ENCODE measurements at regions not wholly inside any gene's neighbourhood (a gene's known extent, or its start where the extent isn't known, plus 50 kb on each side); places are given as distances from the start of the nearest gene placed in this dataset.

DNA sequence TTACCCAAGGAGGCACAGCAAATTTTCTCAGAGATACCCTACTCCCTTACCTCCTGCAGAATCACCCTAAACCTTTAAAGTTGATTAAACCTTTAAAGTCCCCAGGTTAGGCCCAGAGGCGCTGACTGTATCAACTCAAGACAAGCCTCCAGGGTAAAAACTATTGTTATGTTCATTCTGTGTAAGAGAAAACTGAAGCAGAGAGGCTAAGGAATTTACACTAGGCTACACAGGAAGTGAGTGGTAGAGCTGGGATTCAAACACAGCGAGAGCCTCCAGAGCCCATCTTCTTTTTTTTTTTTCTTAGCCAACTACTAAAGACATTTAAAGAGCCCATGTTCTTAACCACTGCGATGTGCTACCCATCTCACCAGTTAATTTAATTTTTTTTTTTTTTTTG lies 56.3 kb upstream of the GRK3 start:
- no peaks in the 10 kb centered on the region for H3K36me3 ChIP-seq
- intact Hi-C loops (cut with DNase I) = no loop called here
- TF ChIP-seq, protein P1, sequence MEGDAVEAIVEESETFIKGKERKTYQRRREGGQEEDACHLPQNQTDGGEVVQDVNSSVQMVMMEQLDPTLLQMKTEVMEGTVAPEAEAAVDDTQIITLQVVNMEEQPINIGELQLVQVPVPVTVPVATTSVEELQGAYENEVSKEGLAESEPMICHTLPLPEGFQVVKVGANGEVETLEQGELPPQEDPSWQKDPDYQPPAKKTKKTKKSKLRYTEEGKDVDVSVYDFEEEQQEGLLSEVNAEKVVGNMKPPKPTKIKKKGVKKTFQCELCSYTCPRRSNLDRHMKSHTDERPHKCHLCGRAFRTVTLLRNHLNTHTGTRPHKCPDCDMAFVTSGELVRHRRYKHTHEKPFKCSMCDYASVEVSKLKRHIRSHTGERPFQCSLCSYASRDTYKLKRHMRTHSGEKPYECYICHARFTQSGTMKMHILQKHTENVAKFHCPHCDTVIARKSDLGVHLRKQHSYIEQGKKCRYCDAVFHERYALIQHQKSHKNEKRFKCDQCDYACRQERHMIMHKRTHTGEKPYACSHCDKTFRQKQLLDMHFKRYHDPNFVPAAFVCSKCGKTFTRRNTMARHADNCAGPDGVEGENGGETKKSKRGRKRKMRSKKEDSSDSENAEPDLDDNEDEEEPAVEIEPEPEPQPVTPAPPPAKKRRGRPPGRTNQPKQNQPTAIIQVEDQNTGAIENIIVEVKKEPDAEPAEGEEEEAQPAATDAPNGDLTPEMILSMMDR (IDR thresholded peaks at IDR 0.05) = no peak
- DNase-seq (no peak), ATAC-seq (no peak)
- H3K4me1 ChIP-seq = no peaks in the 10 kb centered on the region
- no peak overlapping the region for H3K4me3 ChIP-seq
- no peaks in the 10 kb centered on the region for H3K27me3 ChIP-seq
- H3K9me3 ChIP-seq = no peaks in the 10 kb centered on the region
- no peak overlapping the region for H3K27ac ChIP-seq

DNA sequence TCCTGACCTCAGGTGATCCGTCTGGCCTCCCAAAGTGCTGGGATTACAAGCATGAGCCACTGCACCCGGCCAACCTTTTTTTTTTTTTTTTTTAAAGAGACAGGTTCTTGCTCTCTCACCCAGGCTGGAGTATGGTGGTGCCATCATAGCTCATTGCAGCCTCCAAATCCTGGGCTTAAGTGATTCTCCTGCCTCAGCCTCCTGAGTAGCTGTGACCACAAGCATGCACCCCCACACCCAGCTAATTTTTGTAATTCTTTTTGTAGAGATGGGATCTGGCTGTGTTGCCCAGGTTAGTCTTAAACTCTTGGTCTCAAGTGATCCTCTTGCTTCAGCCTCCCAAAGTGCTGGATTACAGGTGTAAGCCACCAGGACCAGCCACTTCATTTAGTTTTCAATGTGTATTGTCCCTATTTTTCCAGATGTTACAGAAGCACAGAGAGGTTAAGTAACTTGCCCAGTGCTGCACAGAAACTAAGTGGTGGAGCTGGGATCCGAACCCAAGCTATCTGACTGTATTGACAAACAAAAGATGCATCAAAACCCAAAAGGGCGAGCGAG lies 55.6 kb upstream of the GRK3 start:
- Histone ChIP-seq H3K4me3 (no peak overlapping the region), H3K4me1 (no peaks in the 10 kb centered on the region), H3K27ac (no peak overlapping the region), H3K27me3 (no peaks in the 10 kb centered on the region), H3K9me3 (no peaks in the 10 kb centered on the region), H3K36me3 (no peaks in the 10 kb centered on the region)
- DNase-seq = no peak
- intact Hi-C loops (cut with DNase I) = no loop called here
- no peak for ATAC-seq
- TF ChIP-seq, protein P1 (IDR thresholded peaks at IDR 0.05) = no peak

DNA sequence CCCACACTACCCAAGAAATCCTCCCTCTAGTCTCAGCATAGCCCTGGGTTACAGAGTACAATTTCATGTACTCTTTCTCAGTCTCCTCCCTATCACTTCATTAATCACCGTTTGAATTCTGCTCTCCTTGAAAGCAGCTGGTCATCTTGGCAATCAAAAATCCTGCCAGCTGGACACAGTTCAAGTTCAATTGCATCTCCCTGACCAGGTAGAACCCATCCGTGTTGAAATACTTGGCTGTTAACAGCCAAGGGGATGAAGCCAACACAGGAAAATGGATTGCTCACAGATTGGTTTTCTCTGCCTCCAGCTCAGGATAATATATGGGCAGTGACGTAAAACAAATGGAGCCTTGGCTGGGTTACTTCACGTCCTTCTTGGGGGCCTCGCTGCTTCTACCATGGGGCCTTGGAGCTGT lies 55.1 kb upstream of the GRK3 start:
- Histone ChIP-seq H3K4me3 (no peak overlapping the region), H3K4me1 (no peaks in the 10 kb centered on the region), H3K27me3 (no peaks in the 10 kb centered on the region), H3K9me3 (no peaks in the 10 kb centered on the region), H3K36me3 (no peaks in the 10 kb centered on the region), H3K27ac (no peak overlapping the region)
- intact Hi-C loops (cut with DNase I) = no loop called here
- no peak for ATAC-seq
- TF ChIP-seq, protein P1 (IDR thresholded peaks at IDR 0.05) = no peak
- DNase-seq = no peak

DNA sequence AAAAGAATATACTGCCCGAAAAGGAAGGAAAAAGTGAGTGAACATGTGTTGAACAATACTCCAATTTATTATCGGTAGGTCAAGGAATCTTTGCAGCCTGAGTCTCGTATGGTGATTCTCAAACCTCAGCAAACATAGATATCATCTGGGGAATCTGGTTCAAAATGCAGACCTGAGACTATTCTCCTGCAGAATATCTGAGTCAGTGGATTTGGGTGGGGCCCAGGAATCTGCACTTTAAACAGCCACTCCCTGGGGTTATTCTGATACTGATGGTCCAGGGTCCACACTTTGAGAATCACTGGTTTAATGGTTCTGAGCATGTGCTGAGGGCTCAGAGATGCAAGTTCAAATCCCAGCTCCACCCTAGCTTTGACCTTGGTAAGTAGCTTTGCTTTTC lies 53.6 kb upstream of the GRK3 start:
- TF ChIP-seq, protein P1 (IDR thresholded peaks at IDR 0.05) = no peak
- ATAC-seq (no peak), DNase-seq (no peak)
- H3K27ac ChIP-seq = no peak overlapping the region
- no peaks in the 10 kb centered on the region for H3K9me3 ChIP-seq
- intact Hi-C loops (cut with DNase I) = no loop called here
- H3K4me1 ChIP-seq = no peaks in the 10 kb centered on the region
- H3K27me3 ChIP-seq = no peaks in the 10 kb centered on the region
- no peaks in the 10 kb centered on the region for H3K36me3 ChIP-seq
- no peak overlapping the region for H3K4me3 ChIP-seq

DNA sequence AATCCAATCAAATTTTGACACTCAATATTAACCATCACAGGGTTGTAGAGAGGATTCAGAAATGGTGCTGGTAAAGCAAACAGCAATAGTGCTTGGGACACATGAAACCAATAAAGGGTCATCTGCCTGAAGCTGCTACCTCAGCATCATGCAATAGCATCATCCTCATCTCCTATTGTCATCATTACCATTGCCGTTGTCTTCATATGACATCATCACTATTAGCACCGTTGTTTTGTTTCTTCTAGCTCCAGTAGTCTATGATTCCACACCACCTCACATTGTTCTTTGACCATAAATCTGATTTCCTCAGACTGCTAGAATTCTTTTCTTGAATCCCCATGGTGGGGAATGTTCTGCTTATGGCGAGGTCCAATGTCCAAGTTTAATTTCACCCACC lies 52.8 kb upstream of the GRK3 start:
- no peaks in the 10 kb centered on the region for H3K36me3 ChIP-seq
- intact Hi-C loops (cut with DNase I) = no loop called here
- no peaks in the 10 kb centered on the region for H3K27me3 ChIP-seq
- ATAC-seq (no peak), DNase-seq (no peak)
- TF ChIP-seq, protein P1 (IDR thresholded peaks at IDR 0.05) = no peak
- no peaks in the 10 kb centered on the region for H3K9me3 ChIP-seq
- H3K4me3 ChIP-seq = no peak overlapping the region
- no peak overlapping the region for H3K27ac ChIP-seq
- no peaks in the 10 kb centered on the region for H3K4me1 ChIP-seq
